SK-N-SH (cell line): ENCODE measurements at regions not wholly inside any gene's neighbourhood (a gene's known extent, or its start where the extent isn't known, plus 50 kb on each side); places are given as distances from the start of the nearest gene placed in this dataset.

Experiments used
- CTCF ChIA-PET: fragments of 300-600, 350-600 bp; formaldehyde crosslinking; extraction: SDS; loops from one replicate; lab custom pipeline; 2021; lab: Yijun Ruan, JAX
- POLR2A ChIA-PET: fragments of 350-600 bp; sonication (Branson Sonifier 250); formaldehyde crosslinking; extraction: SDS; loops from one replicate; lab custom pipeline; 2020; ENCODE audit warnings: antibody characterized with exemption, inconsistent platforms; lab: Yijun Ruan, JAX
- DNase-seq: peaks from one replicate; pipeline ENCODE4 v3.0.0; 2012
- H2AFZ ChIP-seq: fragments of 200-600 bp; sonication (generic); 2 replicates; pipeline ENCODE4 v1.8.1; 2016; ENCODE audit warnings: antibody characterized with exemption, mild to moderate bottlenecking, low read depth
- H3F3A ChIP-seq: fragments of 200-600 bp; sonication (generic); replicated peaks from 2 replicates; pipeline ENCODE3; 2016; ENCODE audit warnings: antibody characterized with exemption, mild to moderate bottlenecking; ENCODE audit not compliant: insufficient read depth
- H3K27ac ChIP-seq, 2 experiments: fragments of 200-500 bp in 1 of 2; fragments of 200-600 bp in 1 of 2; sonication (Bioruptor generic) in 1 of 2; sonication (generic), shearing (Covaris generic) in 1 of 2; 2 replicates each; pipeline versions ENCODE4 v1.5.1 to v1.6.1; 2014 to 2016; ENCODE audit warnings: low read depth in 2 of 2, inconsistent platforms in 1 of 2, low read length in 1 of 2, mild to moderate bottlenecking in 1 of 2, mixed read lengths in 1 of 2
- H3K27me3 ChIP-seq: fragments of 200-600 bp; sonication (generic), shearing (Covaris generic); 2 replicates; pipeline ENCODE4 v1.6.1; 2016; ENCODE audit warnings: mixed run types; ENCODE audit not compliant: insufficient read depth
- H3K36me3 ChIP-seq, 2 experiments: fragments of 200-500 bp in 1 of 2; fragments of 200-600 bp in 1 of 2; sonication (Bioruptor generic) in 1 of 2; sonication (generic) in 1 of 2; replicated peaks in 1 of 2; 2 replicates each; pipeline versions ENCODE3 to v1.5.1; 2014 to 2016; ENCODE audit warnings: low read length in 1 of 2, mild to moderate bottlenecking in 1 of 2; ENCODE audit not compliant: insufficient read depth in 2 of 2, control insufficient read depth in 1 of 2
- H3K4me1 ChIP-seq, 2 experiments: fragments of 200-500 bp in 1 of 2; fragments of 200-600 bp in 1 of 2; sonication (Bioruptor generic) in 1 of 2; sonication (generic), shearing (Covaris generic) in 1 of 2; 2 replicates each; pipeline versions ENCODE4 v1.5.1 to v1.6.1; 2014 to 2016; ENCODE audit warnings: low read depth in 1 of 2, low read length in 1 of 2, mixed run types in 1 of 2; ENCODE audit not compliant: insufficient read depth in 2 of 2, control insufficient read depth in 1 of 2
- H3K4me2 ChIP-seq: fragments of 200-600 bp; sonication (generic), shearing (Covaris generic); 2 replicates; pipeline ENCODE4 v1.6.1; 2017; ENCODE audit warnings: mixed run types
- H3K4me3 ChIP-seq, 2 experiments: fragments of 200-500 bp in 1 of 2; fragments of 200-600 bp in 1 of 2; sonication (Bioruptor generic) in 1 of 2; sonication (generic), shearing (Covaris generic) in 1 of 2; 2 replicates each; pipeline versions ENCODE4 v1.5.1 to v1.8.1; 2014 to 2016; ENCODE audit warnings: low read depth in 2 of 2, inconsistent platforms in 1 of 2, low read length in 1 of 2, mild to moderate bottlenecking in 1 of 2, mixed read lengths in 1 of 2, moderate library complexity in 1 of 2
- H3K79me2 ChIP-seq: fragments of 200-600 bp; sonication (generic); 2 replicates; pipeline ENCODE4 v1.8.1; 2017; ENCODE audit warnings: mild to moderate bottlenecking; ENCODE audit not compliant: insufficient read depth
- H3K9ac ChIP-seq: fragments of 200-600 bp; sonication (generic); 2 replicates; pipeline ENCODE4 v1.6.1; 2017; ENCODE audit warnings: mixed run types
- H3K9me2 ChIP-seq: fragments of 200-600 bp; sonication (generic); 2 replicates; pipeline ENCODE4 v1.6.1; 2017; ENCODE audit warnings: mixed run types
- H3K9me3 ChIP-seq: fragments of 200-600 bp; sonication (generic); 2 replicates; pipeline ENCODE4 v1.6.1; 2017; ENCODE audit warnings: mixed run types, mild to moderate bottlenecking, moderate library complexity
- H4K20me1 ChIP-seq: fragments of 200-600 bp; sonication (generic); 2 replicates; pipeline ENCODE4 v1.6.1; 2017; ENCODE audit warnings: mild to moderate bottlenecking, mixed run types; ENCODE audit not compliant: insufficient read depth
- CHD2 ChIP-seq: fragments of 150-350 bp; IDR thresholded peaks from 2 replicates; pipeline ENCODE4 v1.6.1; 2018; ENCODE audit warnings: low read length; ENCODE audit not compliant: partially characterized antibody
- ELF1 ChIP-seq: IDR thresholded peaks from 2 replicates; pipeline ENCODE4 v1.4.0; 2012
- FOXJ3 ChIP-seq: sonication (generic); formaldehyde crosslinking; IDR thresholded peaks from 2 replicates; pipeline ENCODE4 v1.5.1; 2020; ENCODE audit warnings: mild to moderate bottlenecking, missing genetic modification reagents
- NRF1 ChIP-seq: IDR thresholded peaks from 2 replicates; pipeline ENCODE4 v1.6.1; 2012; ENCODE audit warnings: low read depth, mild to moderate bottlenecking, low read length
- POLR2AphosphoS5 ChIP-seq: IDR thresholded peaks from 2 replicates; pipeline ENCODE4 v1.6.1; 2012; ENCODE audit warnings: low read depth, low read length
- RFX5 ChIP-seq: IDR thresholded peaks from 2 replicates; pipeline ENCODE4 v1.6.1; 2012; ENCODE audit warnings: mild to moderate bottlenecking, improper control_type of control experiment, low read length
- RXRA ChIP-seq: IDR thresholded peaks from 2 replicates; pipeline ENCODE4 v1.4.0; 2012; ENCODE audit warnings: low read depth, mild to moderate bottlenecking, borderline replicate concordance
- SMC3 ChIP-seq: IDR thresholded peaks from 2 replicates; pipeline ENCODE4 v1.6.1; 2012; ENCODE audit warnings: low read depth, low read length, improper control_type of control experiment
- WGBS: methylation state at CpG from one replicate; pipeline ENCODE4 v1.1.6; 2017; ENCODE audit warnings: low lambda C conversion rate; 5-methylcytosine and 5-hydroxymethylcytosine counted together
- TF ChIP-seq, protein P1 (sequence below): IDR thresholded peaks from 2 replicates; pipeline ENCODE4; 2012
- TF ChIP-seq, protein P2 (sequence below): IDR thresholded peaks from 2 replicates; pipeline ENCODE4 v1.4.0; 2012; ENCODE audit warnings: low read depth, borderline replicate concordance
- TF ChIP-seq, protein P3 (sequence below): IDR thresholded peaks from 2 replicates; pipeline ENCODE4 v1.6.1; 2012; ENCODE audit warnings: mild to moderate bottlenecking, low read depth, low read length, moderate library complexity
- TF ChIP-seq, protein P4 (sequence below): fragments of 150-350 bp; IDR thresholded peaks from 2 replicates; pipeline ENCODE4 v1.6.1; 2017; ENCODE audit warnings: antibody characterized with exemption, low read length, low read depth, borderline replicate concordance

DNA sequence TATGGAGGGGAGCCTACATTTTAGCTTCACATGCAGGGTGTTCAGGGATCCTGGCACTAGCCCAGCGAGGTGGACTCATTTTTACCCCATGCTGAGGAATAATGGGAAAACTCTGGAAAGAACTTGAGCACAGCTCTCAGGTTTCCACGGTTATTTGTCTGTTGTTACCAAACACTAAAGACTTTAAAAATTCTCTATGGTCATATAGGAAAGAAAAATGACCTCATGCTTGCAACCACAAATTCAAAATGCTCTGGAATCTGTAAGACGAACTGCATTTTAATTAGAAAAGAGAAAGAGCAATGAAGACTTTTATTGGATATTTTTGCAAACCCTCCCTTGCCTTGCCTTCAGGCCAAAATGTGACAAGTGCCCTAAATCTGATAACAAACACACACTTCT is 606.9 kb downstream of the EBF1 start:
- H4K20me1 ChIP-seq = no peaks in the 10 kb centered on the region
- CTCF ChIA-PET = interaction anchor here (0.9 to 1.1 kb wide), 2 partner anchors 418 to 640 kb away, joined by 3 read pairs; no protein-coding TSS in a partner anchor
- H3K4me3 ChIP-seq = no peak overlapping the region
- H3K36me3 ChIP-seq = no peaks in the 10 kb centered on the region
- POLR2A ChIA-PET = no interaction called here
- 14% methylated on average over 3 of the region's 3 CpGs for WGBS
- no peaks in the 10 kb centered on the region for H3K9me3 ChIP-seq
- no peak overlapping the region for H3K4me2 ChIP-seq
- no peaks in the 10 kb centered on the region for H3K79me2 ChIP-seq
- no peak for DNase-seq
- TF ChIP-seq SMC3 (no peak), ELF1 (no peak), POLR2AphosphoS5 (no peak), RXRA (no peak), CHD2 (no peak), RFX5 (no peak), FOXJ3 (no peak), NRF1 (no peak)
- TF ChIP-seq, protein P1, sequence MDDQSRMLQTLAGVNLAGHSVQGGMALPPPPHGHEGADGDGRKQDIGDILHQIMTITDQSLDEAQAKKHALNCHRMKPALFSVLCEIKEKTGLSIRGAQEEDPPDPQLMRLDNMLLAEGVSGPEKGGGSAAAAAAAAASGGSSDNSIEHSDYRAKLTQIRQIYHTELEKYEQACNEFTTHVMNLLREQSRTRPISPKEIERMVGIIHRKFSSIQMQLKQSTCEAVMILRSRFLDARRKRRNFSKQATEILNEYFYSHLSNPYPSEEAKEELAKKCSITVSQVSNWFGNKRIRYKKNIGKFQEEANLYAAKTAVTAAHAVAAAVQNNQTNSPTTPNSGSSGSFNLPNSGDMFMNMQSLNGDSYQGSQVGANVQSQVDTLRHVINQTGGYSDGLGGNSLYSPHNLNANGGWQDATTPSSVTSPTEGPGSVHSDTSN = no peak
- TF ChIP-seq, protein P2, sequence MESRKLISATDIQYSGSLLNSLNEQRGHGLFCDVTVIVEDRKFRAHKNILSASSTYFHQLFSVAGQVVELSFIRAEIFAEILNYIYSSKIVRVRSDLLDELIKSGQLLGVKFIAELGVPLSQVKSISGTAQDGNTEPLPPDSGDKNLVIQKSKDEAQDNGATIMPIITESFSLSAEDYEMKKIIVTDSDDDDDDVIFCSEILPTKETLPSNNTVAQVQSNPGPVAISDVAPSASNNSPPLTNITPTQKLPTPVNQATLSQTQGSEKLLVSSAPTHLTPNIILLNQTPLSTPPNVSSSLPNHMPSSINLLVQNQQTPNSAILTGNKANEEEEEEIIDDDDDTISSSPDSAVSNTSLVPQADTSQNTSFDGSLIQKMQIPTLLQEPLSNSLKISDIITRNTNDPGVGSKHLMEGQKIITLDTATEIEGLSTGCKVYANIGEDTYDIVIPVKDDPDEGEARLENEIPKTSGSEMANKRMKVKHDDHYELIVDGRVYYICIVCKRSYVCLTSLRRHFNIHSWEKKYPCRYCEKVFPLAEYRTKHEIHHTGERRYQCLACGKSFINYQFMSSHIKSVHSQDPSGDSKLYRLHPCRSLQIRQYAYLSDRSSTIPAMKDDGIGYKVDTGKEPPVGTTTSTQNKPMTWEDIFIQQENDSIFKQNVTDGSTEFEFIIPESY = no peak
- TF ChIP-seq, protein P3, sequence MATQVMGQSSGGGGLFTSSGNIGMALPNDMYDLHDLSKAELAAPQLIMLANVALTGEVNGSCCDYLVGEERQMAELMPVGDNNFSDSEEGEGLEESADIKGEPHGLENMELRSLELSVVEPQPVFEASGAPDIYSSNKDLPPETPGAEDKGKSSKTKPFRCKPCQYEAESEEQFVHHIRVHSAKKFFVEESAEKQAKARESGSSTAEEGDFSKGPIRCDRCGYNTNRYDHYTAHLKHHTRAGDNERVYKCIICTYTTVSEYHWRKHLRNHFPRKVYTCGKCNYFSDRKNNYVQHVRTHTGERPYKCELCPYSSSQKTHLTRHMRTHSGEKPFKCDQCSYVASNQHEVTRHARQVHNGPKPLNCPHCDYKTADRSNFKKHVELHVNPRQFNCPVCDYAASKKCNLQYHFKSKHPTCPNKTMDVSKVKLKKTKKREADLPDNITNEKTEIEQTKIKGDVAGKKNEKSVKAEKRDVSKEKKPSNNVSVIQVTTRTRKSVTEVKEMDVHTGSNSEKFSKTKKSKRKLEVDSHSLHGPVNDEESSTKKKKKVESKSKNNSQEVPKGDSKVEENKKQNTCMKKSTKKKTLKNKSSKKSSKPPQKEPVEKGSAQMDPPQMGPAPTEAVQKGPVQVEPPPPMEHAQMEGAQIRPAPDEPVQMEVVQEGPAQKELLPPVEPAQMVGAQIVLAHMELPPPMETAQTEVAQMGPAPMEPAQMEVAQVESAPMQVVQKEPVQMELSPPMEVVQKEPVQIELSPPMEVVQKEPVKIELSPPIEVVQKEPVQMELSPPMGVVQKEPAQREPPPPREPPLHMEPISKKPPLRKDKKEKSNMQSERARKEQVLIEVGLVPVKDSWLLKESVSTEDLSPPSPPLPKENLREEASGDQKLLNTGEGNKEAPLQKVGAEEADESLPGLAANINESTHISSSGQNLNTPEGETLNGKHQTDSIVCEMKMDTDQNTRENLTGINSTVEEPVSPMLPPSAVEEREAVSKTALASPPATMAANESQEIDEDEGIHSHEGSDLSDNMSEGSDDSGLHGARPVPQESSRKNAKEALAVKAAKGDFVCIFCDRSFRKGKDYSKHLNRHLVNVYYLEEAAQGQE = no peak
- TF ChIP-seq, protein P4, sequence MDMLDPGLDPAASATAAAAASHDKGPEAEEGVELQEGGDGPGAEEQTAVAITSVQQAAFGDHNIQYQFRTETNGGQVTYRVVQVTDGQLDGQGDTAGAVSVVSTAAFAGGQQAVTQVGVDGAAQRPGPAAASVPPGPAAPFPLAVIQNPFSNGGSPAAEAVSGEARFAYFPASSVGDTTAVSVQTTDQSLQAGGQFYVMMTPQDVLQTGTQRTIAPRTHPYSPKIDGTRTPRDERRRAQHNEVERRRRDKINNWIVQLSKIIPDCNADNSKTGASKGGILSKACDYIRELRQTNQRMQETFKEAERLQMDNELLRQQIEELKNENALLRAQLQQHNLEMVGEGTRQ = no peak
- H3F3A ChIP-seq = no peaks in the 10 kb centered on the region
- H3K27ac ChIP-seq = no peak overlapping the region
- H2AFZ ChIP-seq = no peak overlapping the region
- no peak overlapping the region for H3K9ac ChIP-seq
- H3K27me3 ChIP-seq = no peaks in the 10 kb centered on the region
- no peaks in the 10 kb centered on the region for H3K4me1 ChIP-seq
- no peaks in the 10 kb centered on the region for H3K9me2 ChIP-seq
